RWPE2 (cell line): ENCODE measurements at regions not wholly inside any gene's neighbourhood (a gene's known extent, or its start where the extent isn't known, plus 50 kb on each side); places are given as distances from the start of the nearest gene placed in this dataset.

Source experiments
- ATAC-seq: fragments of 200-7000 bp; cut with Tn5 transposase; 3 replicates; pipeline ENCODE4 v1.9.1; 2021; ENCODE audit warnings: low read depth
- DNase-seq: peaks from one replicate; pipeline ENCODE4 v3.0.0-alpha.2; 2020; ENCODE audit warnings: low spot score
- H3K27ac ChIP-seq: fragments of 450-650 bp; 2 replicates; pipeline ENCODE4 v1.5.1; 2017; ENCODE audit warnings: mild to moderate bottlenecking; ENCODE audit not compliant: poor library complexity, severe bottlenecking
- H3K27me3 ChIP-seq: fragments of 250-450 bp; sonication (Bioruptor Pico); 2 replicates; pipeline ENCODE4 v1.5.1; 2021; ENCODE audit warnings: mild to moderate bottlenecking, moderate library complexity; ENCODE audit not compliant: insufficient read depth, poor library complexity, severe bottlenecking
- H3K36me3 ChIP-seq: fragments of 250-450 bp; sonication (Bioruptor Pico); 2 replicates; pipeline ENCODE4 v1.5.1; 2020; ENCODE audit warnings: low read depth, mild to moderate bottlenecking, moderate library complexity
- H3K4me1 ChIP-seq: fragments of 250-450 bp; sonication (Bioruptor Pico); 2 replicates; pipeline ENCODE4 v1.5.1; 2021; ENCODE audit warnings: mild to moderate bottlenecking, moderate library complexity; ENCODE audit not compliant: insufficient read depth, poor library complexity, severe bottlenecking
- H3K4me3 ChIP-seq: fragments of 250-450 bp; sonication (Bioruptor Pico); 2 replicates; pipeline ENCODE4 v1.5.1; 2021; ENCODE audit warnings: mild to moderate bottlenecking, moderate library complexity; ENCODE audit not compliant: severe bottlenecking
- H3K9me3 ChIP-seq: fragments of 250-450 bp; sonication (Bioruptor Pico); 2 replicates; pipeline ENCODE4 v1.5.1; 2021; ENCODE audit warnings: mild to moderate bottlenecking, moderate library complexity; ENCODE audit not compliant: severe bottlenecking
- TF ChIP-seq, protein P1 (sequence below): fragments of 450-650 bp; IDR thresholded peaks from one replicate; pipeline ENCODE4 v1.5.1; 2017; ENCODE audit warnings: mild to moderate bottlenecking, moderate library complexity; ENCODE audit not compliant: poor library complexity, severe bottlenecking

DNA sequence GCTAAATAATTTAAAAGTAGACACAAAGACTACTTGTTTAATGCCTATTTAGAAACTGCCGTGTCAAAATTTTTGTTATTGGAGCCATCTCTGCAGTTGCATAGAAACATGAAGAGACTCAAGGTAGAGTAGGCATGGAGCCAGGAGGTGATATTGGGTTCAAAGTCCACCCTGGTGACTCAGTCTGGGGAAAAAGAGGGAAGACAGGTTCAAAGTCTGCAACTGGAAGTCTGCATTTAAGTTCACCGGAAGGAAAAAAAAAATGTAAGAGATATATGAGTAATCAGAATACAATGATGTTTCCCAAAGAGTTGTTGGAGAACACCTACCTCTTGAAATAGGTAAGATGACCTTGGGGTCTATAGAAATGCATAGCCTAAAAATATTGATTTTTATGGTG lies 67.4 kb upstream of the QRFPR start:
- TF ChIP-seq, protein P1, sequence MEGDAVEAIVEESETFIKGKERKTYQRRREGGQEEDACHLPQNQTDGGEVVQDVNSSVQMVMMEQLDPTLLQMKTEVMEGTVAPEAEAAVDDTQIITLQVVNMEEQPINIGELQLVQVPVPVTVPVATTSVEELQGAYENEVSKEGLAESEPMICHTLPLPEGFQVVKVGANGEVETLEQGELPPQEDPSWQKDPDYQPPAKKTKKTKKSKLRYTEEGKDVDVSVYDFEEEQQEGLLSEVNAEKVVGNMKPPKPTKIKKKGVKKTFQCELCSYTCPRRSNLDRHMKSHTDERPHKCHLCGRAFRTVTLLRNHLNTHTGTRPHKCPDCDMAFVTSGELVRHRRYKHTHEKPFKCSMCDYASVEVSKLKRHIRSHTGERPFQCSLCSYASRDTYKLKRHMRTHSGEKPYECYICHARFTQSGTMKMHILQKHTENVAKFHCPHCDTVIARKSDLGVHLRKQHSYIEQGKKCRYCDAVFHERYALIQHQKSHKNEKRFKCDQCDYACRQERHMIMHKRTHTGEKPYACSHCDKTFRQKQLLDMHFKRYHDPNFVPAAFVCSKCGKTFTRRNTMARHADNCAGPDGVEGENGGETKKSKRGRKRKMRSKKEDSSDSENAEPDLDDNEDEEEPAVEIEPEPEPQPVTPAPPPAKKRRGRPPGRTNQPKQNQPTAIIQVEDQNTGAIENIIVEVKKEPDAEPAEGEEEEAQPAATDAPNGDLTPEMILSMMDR: no peak
- no peak overlapping the region for H3K27ac ChIP-seq

DNA sequence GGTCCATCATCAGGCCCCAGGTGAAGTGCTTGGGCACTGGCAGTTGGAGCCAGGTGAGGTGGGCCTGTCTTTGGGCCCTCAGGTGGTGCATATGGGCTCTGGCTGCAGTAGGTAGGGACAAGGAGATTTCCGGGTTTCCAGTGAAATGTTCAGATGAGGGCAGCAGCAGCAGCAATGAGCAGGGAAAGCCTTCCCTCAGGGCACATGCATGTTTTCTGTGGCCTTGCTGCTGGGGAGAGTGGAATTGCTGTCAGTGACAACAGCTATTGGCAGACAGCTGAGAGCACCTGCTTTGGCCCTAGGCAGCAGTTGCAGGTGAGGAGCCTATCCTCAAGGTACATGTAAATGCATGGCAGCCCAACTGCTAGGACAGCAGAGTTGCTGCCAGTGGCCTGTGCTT lies 58.9 kb upstream of the QRFPR start:
- H3K4me1 ChIP-seq: no peaks in the 10 kb centered on the region
- H3K27me3 ChIP-seq: peaks cover 4% of the 10 kb centered on the region
- no peak for ATAC-seq

More for the DNA sequence above, 67.4 kb upstream of the QRFPR start:
- H3K36me3 ChIP-seq: no peaks in the 10 kb centered on the region
- H3K4me3 ChIP-seq: no peak overlapping the region
- H3K4me1 ChIP-seq: no peaks in the 10 kb centered on the region
- H3K9me3 ChIP-seq: no peaks in the 10 kb centered on the region
- DNase-seq (no peak), ATAC-seq (no peak)
- no peaks in the 10 kb centered on the region for H3K27me3 ChIP-seq

More for the DNA sequence above, 58.9 kb upstream of the QRFPR start:
- no peaks in the 10 kb centered on the region for H3K36me3 ChIP-seq
- no peaks in the 10 kb centered on the region for H3K9me3 ChIP-seq
- H3K4me3 ChIP-seq: no peak overlapping the region
- no peak overlapping the region for H3K27ac ChIP-seq
- TF ChIP-seq, protein P1: no peak
- no peak for DNase-seq
